ENCODE measurements at regions not wholly inside any gene's neighbourhood (a gene's known extent, or its start where the extent isn't known, plus 50 kb on each side); places are given as distances from the start of the nearest gene placed in this dataset.
A peak's percentile ranks its signal among the peaks of the same experiment; 100 is the strongest.

DNA sequence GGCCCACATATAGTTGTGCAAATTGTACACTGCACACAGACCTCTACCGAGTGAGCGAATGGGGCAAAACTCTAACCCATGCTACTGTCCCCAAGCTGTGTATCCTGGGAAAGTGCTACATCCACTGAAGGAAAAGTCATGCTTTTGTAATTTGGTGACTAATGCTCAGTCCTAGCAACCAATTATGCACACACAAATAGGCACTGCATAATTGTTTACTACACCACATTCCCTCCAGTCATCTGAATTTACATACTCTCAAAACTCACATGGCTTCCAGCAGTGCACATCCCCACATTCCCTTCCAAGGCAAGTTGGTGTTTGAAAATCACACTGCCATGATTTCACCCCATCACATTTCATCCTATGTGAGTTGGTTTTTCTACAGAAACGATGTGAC is 125.9 kb upstream of the OSMR start:
- H3K9me3 Mint-ChIP-seq: no peaks in the 10 kb centered on the region
- H3K4me3 Mint-ChIP-seq: no peak overlapping the region
- peak; percentile 83 for DNase-seq
- peak overlapping the region; percentile 63 for H3K27ac Mint-ChIP-seq
- no peaks in the 10 kb centered on the region for H3K36me3 Mint-ChIP-seq (ENCODE audit: low read depth)
- H3K4me1 Mint-ChIP-seq (ENCODE audit: low read depth): peaks cover 23% of the 10 kb centered on the region
- TF ChIP-seq, protein P1, sequence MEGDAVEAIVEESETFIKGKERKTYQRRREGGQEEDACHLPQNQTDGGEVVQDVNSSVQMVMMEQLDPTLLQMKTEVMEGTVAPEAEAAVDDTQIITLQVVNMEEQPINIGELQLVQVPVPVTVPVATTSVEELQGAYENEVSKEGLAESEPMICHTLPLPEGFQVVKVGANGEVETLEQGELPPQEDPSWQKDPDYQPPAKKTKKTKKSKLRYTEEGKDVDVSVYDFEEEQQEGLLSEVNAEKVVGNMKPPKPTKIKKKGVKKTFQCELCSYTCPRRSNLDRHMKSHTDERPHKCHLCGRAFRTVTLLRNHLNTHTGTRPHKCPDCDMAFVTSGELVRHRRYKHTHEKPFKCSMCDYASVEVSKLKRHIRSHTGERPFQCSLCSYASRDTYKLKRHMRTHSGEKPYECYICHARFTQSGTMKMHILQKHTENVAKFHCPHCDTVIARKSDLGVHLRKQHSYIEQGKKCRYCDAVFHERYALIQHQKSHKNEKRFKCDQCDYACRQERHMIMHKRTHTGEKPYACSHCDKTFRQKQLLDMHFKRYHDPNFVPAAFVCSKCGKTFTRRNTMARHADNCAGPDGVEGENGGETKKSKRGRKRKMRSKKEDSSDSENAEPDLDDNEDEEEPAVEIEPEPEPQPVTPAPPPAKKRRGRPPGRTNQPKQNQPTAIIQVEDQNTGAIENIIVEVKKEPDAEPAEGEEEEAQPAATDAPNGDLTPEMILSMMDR (IDR thresholded peaks at IDR 0.05): no peak
- H3K27me3 Mint-ChIP-seq (ENCODE audit: insufficient read depth): peaks cover 5% of the 10 kb centered on the region

DNA sequence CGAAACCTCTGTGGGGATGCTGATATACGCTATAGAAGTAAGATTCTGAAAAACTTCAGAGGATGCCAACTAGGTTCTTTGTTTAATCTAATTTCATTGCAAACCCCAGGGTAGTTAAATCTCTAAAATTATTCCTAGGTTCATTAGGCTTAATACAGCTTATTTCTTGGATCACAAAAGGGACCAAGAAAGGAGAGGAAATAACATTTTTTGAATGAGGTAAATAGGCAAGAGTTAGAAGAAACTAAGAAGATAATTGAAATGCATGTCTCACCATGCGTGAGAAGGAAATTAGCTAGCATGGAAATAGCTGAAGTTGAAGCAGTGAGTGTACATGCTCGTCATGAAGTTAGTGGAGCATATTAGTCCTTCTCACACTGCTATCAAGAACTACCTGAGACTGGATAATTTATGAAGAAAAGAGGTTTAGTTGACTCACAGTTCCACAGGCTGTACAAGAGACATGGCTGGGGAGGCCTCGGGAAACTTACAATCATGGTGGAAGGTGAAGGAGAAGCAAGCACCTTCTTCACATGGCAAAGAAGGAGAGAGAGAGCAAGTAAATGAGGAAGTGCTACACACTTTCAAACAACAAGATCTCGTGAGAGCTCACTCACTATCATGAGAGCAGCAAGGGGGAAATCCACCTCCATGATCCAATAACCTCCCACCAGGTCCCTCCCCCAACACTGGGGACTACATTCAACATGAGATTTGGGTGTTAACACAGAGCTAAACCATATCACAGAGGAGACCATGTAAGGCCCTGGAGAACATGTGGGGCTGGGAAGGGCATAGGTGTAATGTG is 125.1 kb upstream of the OSMR start:
- H3K9me3 Mint-ChIP-seq: no peaks in the 10 kb centered on the region
- H3K27me3 Mint-ChIP-seq (ENCODE audit: insufficient read depth): peaks cover 5% of the 10 kb centered on the region
- no peak for DNase-seq
- no peak overlapping the region for H3K27ac Mint-ChIP-seq
- H3K4me3 Mint-ChIP-seq: no peak overlapping the region
- H3K36me3 Mint-ChIP-seq (ENCODE audit: low read depth): no peaks in the 10 kb centered on the region
- H3K4me1 Mint-ChIP-seq (ENCODE audit: low read depth): peaks cover 23% of the 10 kb centered on the region
- TF ChIP-seq, protein P1 (IDR thresholded peaks at IDR 0.05): no peak

- H3K27me3 Mint-ChIP-seq (ENCODE audit: insufficient read depth): peaks cover 7% of the 10 kb centered on the region
Measured at GRCh38 chr5:38722918-38723317, 122.9 kb upstream of the OSMR start.

GRCh38 chr5:38723426-38723825 is 122.4 kb upstream of the OSMR start:
- no peak overlapping the region for H3K4me3 Mint-ChIP-seq
- H3K27me3 Mint-ChIP-seq (ENCODE audit: insufficient read depth): peaks cover 7% of the 10 kb centered on the region
- H3K9me3 Mint-ChIP-seq: no peaks in the 10 kb centered on the region
- no peaks in the 10 kb centered on the region for H3K36me3 Mint-ChIP-seq (ENCODE audit: low read depth)
- H3K27ac Mint-ChIP-seq: no peak overlapping the region
- DNase-seq: no peak
- H3K4me1 Mint-ChIP-seq (ENCODE audit: low read depth): peaks cover 23% of the 10 kb centered on the region
- TF ChIP-seq, protein P1 (IDR thresholded peaks at IDR 0.05): no peak

More at GRCh38 chr5:38722918-38723317, 122.9 kb upstream of the OSMR start:
- H3K36me3 Mint-ChIP-seq (ENCODE audit: low read depth): no peaks in the 10 kb centered on the region
- H3K4me1 Mint-ChIP-seq (ENCODE audit: low read depth): peaks cover 23% of the 10 kb centered on the region
- no peaks in the 10 kb centered on the region for H3K9me3 Mint-ChIP-seq
- no peak overlapping the region for H3K4me3 Mint-ChIP-seq
- no peak for DNase-seq
- no peak overlapping the region for H3K27ac Mint-ChIP-seq
- TF ChIP-seq, protein P1 (IDR thresholded peaks at IDR 0.05): no peak

DNA sequence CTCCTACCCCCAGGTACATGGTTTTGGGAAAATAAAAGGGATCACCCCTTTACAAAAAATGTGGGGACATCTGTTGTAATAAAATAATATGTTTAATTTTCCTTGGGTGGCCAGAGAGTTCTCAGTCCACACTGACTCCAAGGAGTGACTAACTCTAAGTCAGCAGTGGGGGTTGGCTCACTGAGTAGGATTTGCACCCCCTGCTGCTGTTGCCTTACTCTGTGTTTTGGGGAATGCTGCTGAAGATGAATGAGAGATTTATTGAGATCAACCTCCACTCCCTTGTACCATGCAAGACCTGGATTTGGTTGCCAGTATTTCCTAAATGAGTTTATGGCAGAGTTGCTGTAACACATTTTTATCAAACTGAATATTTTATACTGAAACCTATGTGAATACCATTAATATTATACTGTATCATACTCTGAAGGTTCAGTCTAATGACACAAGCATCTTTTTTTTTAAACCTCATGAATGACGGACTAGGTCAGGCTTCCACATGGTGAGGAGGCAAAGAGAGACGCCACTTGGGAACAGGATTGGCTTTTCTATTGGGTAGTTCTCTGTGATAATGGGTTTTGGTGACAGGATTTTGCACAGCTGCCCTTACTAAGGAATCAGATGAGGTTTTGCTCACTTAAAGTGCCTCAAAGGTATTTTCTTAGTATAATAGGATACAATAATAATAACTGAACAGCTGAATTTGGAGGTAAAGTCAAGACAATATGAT is 121.3 kb upstream of the OSMR start:
- H3K27me3 Mint-ChIP-seq (ENCODE audit: insufficient read depth): peaks cover 6% of the 10 kb centered on the region
- H3K9me3 Mint-ChIP-seq: no peaks in the 10 kb centered on the region
- DNase-seq: peak; percentile 25
- H3K4me3 Mint-ChIP-seq: no peak overlapping the region
- TF ChIP-seq, protein P1 (IDR thresholded peaks at IDR 0.05): no peak
- peaks cover 16% of the 10 kb centered on the region for H3K4me1 Mint-ChIP-seq (ENCODE audit: low read depth)
- H3K36me3 Mint-ChIP-seq (ENCODE audit: low read depth): no peaks in the 10 kb centered on the region
- H3K27ac Mint-ChIP-seq: no peak overlapping the region
